GM19372 (cell line): ENCODE measurements at regions not wholly inside any gene's neighbourhood (a gene's known extent, or its start where the extent isn't known, plus 50 kb on each side); places are given as distances from the start of the nearest gene placed in this dataset.
"Not testable (repeated sequence)": the region's sequence is repeated elsewhere in the genome, so short reads cannot be mapped to it uniquely, and the experiment has no call there.

Experiments
- ATAC-seq: cut with Tn5 transposase; IDR thresholded peaks from one replicate; pipeline ENCODE4 v1.9.1; 2021; ENCODE audit warnings: mild to moderate bottlenecking, low read depth, moderate library complexity; ENCODE audit not compliant: unreplicated experiment

DNA sequence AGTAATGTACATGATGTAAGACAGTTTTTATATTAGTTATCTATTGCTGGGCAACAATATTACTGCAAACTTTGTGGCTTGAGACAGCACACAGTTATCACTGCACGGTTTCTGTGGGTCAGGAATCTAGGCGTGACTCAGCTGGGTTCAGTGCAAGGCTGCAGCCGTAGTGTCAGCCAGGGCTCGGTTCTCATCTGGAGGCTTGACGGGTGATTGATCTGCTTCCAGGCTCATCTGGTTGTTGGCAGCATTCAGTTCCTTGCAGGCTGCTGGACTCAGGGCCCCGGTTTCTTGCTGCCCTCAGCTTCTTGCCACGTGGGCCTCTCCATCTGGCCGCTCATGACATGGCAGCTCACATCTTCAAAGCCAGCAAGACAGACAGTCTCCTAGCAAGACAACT, 197.7 kb upstream of the EEF2KMT start:
- ATAC-seq: not testable (repeated sequence)

GRCh38 chr16:5282152-5282551, 184.6 kb upstream of the EEF2KMT start:
- not testable (repeated sequence) for ATAC-seq

DNA sequence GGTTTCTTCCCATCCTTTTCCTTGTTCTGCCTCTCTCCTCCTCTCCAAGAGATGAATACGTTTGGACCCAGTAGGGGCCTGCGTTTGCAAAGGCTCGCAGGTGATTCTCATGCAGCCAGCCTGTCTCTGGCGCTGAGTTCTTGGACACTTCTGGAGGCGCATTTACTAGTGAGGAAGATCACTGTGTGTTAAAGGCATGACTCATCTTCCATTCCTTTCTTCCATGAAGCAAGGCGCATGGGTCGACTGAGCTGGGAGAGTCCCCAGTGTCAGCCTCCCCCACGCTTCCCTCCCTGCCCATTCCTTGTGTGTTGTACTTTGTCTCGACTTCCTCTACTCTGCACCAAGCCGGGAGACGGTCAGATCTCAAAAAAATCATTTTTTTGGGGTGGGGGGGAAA, 159.9 kb upstream of the EEF2KMT start:
- ATAC-seq: no peak

DNA sequence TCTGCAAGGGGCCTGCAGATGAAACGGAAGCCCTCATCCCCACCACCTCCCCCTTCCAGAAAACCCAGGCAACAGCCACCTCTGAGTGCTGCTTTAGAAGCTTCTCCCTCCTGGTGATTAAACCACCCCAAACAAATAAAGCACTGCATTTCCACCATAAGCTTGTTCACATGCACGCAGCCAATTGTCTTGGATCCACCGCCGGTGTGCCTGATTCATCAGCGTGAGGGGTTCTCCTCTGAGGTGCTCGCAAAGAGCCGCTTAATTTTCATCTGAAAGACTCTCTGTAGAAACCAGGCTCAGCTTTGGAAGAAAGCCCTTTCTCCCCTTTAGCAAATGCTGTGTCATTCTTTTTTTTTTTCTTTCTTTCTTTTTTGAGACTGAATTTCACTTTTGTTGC, 155.2 kb upstream of the EEF2KMT start:
- ATAC-seq: no peak

DNA sequence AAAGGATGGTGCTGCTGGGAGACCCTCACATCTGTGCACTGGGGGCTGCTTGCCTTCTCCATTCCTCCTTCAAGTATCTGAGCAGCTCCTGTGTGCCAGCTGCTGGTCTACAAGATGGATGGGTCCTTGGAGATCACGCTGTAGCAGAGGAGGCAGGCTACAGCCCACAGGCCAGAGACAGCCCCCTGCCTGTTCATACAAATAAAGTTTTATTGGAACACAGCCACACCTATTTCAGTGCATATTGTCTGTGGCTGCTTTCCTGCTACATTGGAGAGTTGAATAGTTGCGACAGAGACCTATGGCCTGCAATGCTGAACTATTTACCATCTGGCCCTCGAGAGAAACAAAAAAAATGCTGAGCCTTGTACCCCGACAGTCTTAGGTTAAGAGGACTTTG, 149.8 kb upstream of the EEF2KMT start:
- ATAC-seq: not testable (repeated sequence)

DNA sequence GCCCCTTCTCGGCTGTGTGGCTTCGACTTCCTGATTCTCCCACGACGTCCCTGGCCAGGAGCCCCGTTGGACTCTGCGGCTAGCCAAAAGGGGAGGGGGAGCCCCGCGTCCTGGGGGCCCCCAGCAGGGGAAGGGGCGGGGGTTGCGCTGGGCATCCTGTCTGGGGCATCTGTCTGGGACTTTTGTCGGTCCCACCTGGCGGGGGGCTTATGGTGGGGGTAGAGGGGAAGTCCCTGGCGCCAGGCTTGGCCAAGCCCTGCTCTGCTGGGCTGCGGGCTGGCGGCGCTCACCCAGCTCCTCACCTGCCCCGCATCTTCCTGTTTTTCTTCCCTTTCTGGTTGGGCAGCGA, 142.7 kb upstream of the EEF2KMT start:
- not testable (repeated sequence) for ATAC-seq

- ATAC-seq: not testable (repeated sequence)
Observed at GRCh38 chr16:5239472-5240277, 142.1 kb upstream of the EEF2KMT start.

GRCh38 chr16:5235119-5235518, 137.5 kb upstream of the EEF2KMT start:
- no peak for ATAC-seq

DNA sequence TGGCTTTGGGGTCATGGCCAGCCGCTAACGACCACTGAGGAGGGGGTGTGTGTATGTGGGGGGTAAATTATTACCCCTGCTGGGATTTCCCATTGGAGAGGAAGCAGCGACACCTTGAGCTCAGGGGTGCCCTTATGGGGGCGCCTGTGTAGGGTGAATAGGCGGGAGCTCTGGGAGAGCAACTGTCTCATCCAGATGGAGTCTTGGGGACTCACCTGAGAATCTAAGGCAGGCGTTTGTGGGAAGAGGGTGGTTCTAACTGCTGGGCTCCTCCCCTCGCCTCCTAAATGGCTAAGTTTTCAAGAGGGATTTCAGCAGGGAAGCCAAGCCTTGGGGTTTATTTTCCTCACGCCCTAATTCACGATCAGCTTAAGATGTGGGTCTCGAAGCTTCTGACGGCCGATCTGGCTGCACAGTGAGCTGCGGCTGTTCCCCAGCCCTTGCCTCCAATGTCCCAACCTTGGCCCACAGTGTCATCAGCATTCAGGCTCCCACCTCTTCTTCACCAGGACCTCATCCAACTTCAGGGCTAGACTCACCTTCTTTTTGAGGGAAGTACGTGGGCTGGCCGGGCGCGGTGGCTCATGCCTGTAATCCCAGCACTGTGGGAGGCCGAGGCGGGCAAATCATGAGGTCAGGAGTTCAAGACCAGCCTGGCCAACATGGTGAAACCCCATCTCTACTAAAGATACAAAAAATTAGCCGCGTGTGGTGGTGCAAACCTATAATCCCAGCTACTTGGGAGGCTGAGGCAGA, 136.9 kb upstream of the EEF2KMT start:
- ATAC-seq: no peak

- ATAC-seq: no peak
Observed at GRCh38 chr16:5231246-5231759, 133.7 kb upstream of the EEF2KMT start.

DNA sequence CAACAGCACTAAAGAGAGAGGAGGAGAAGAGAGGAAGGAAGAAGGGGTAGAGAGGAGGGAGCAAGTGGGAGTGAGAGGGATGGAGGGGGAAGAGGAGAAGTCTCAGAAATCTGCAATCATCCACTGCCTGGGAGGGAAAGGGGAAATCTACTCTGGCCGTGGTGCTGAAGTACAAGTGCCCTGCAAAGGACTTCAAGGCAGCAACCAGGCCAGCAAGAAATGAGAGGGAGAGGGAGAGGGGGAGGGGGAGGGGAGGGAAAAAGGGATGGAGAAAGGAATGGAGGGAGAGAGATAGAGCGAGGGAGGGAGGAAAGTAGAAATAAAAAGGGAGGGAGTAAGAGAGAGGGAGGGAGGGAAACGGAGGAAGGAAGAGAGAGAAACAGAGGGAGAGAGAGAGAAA, 130.8 kb upstream of the EEF2KMT start:
- ATAC-seq: no peak

- ATAC-seq: no peak
Observed at GRCh38 chr16:5225931-5226655, 128.5 kb upstream of the EEF2KMT start.

GRCh38 chr16:5222761-5223160, 125.2 kb upstream of the EEF2KMT start:
- no peak for ATAC-seq

DNA sequence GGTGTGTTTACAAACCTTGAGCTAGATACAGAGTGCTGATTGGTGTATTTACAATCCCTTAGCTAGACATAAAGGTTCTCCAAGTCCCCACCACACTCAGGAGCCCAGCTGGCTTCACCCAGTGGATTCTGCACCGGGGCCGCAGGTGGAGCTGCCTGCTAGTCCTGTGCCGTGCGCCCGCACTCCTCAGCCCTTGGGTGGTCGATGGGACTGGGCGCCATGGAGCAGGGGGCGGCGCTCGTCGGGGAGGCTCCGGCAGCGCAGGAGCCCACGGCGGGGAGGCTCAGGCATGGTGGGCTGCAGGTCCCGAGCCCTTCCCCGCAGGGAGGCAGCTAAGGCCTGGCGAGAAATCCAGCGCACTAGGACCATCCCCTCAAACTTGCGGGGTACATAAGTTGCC, 124.2 kb upstream of the EEF2KMT start:
- not testable (repeated sequence) for ATAC-seq

DNA sequence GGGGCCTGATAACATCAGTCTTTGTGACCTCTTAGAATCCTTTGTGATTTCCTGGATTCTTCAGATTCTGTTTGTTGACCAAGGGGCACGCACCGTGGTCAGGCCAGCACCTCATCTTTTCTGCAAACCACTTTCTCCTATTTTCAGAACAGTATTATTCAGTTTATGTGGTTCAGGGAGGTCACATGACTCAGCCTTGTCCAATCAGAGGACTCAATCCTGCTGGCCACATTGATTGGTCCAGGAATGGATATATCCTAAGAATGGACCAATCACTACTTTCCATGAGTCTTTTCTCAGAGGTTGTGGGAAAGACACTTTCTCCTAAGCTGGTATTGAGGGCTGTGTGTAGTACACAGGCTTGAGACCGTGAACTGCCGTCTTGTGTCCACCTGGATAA, 123.1 kb upstream of the EEF2KMT start:
- no peak for ATAC-seq

DNA sequence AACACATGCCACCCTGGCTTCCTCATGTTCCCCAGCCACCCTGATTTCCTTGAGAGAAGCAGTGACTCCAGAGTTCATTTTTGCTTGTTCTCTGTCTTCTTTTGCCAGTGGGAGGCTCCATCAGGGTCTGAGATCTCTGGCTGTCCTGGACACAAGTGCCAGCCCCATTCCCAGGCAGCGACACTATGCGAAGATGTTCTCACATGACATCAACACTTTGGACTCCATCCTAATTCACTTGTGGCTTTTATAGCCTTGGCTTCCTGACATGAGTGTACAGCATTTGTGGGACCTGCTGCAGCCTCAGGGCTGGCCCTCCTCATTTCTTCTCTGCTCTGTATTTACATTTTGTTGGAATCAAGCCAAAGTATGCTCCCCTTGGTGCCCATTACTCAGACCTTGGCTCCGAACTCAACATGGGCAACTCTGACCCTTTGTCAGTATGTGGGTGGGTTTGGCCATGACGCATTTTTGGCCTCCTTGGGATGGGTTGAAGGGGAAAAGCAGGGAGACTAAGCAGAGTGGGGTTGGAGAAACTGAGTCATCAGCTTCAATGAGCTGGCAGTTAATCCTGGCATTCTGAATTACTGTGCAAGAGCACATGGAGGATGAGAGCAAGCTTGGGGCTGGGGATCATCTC, 119.0 kb upstream of the EEF2KMT start:
- ATAC-seq: no peak

DNA sequence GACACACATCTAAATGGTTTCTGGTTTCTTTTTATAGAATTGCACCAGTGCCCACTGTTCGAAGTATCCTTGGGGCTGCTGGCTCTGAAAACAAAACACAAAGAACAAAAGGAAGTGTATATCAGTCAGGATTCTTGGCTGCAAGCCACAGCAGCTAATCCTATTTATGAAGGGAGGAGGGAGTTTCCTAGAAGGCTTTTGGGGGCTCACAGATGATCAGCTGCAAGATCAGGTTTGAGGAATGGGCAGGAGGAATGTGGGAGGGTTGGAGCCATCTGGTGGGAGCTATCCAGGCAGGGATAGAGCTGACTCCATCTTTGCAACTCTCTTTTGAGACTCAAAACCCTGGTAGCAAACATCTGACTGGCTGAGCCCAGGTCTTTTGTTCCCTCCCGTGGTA, 118.3 kb upstream of the EEF2KMT start:
- ATAC-seq: no peak

GRCh38 chr16:5214466-5214865, 116.9 kb upstream of the EEF2KMT start:
- no peak for ATAC-seq

DNA sequence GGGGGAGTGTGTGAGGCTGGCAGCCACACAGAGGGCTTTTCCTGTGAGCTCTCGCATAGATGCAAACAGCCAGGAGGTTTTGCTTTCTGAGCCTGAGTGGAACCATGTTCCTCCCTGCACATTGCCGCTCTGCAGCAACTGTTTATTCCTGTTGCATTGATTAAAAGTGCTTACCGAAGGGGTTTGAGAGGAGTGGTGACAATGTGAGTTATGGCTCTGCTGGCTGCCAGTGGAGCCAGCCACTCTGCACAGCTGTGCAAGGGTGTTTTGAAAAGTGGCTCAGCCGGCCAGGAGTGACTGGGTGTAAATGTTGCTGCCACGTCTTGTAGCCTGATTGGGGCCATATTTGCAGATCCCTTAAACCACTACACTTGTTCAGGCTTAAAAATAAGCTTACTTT, 114.9 kb upstream of the EEF2KMT start:
- not testable (repeated sequence) for ATAC-seq

GRCh38 chr16:5207862-5208498, 110.4 kb upstream of the EEF2KMT start:
- not testable (repeated sequence) for ATAC-seq
